Neuronal stem cell (in vitro differentiated cells): ENCODE measurements at regions not wholly inside any gene's neighbourhood (a gene's known extent, or its start where the extent isn't known, plus 50 kb on each side); places are given as distances from the start of the nearest gene placed in this dataset.

ENCODE experiments used
- DNase-seq: peaks from one replicate; pipeline ENCODE4 v3.0.0-alpha.2; 2013; ENCODE audit warnings: low spot score
- H2AFZ ChIP-seq: one replicate; pipeline ENCODE4 v1.6.1; 2013; ENCODE audit warnings: mild to moderate bottlenecking, low read length, inconsistent platforms
- H2AK5ac ChIP-seq: 2 replicates; pipeline ENCODE4 v1.6.1; 2013; ENCODE audit warnings: low read depth, mild to moderate bottlenecking, inconsistent platforms, low read length, moderate library complexity, mixed read lengths
- H2BK120ac ChIP-seq: 2 replicates; pipeline ENCODE4 v1.6.1; 2013; ENCODE audit warnings: low read depth, mild to moderate bottlenecking, inconsistent platforms, low read length, moderate library complexity, mixed read lengths
- H2BK12ac ChIP-seq: one replicate; pipeline ENCODE4 v1.6.1; 2013; ENCODE audit warnings: low read length, inconsistent platforms
- H2BK15ac ChIP-seq: 2 replicates; pipeline ENCODE4 v1.6.1; 2013; ENCODE audit warnings: mild to moderate bottlenecking, low read length, inconsistent platforms, mixed read lengths
- H2BK5ac ChIP-seq: one replicate; pipeline ENCODE4 v1.6.1; 2013; ENCODE audit warnings: inconsistent platforms, mild to moderate bottlenecking, low read length, moderate library complexity
- H3K14ac ChIP-seq: one replicate; pipeline ENCODE4 v1.6.1; 2013; ENCODE audit warnings: low read length, inconsistent platforms
- H3K18ac ChIP-seq: 2 replicates; pipeline ENCODE4 v1.6.1; 2013; ENCODE audit warnings: low read length, inconsistent platforms
- H3K23ac ChIP-seq: 2 replicates; pipeline ENCODE4 v1.6.1; 2013; ENCODE audit warnings: low read depth, mild to moderate bottlenecking, mixed read lengths, low read length, inconsistent platforms; ENCODE audit not compliant: poor library complexity
- H3K27ac ChIP-seq: replicated peaks from 3 replicates; pipeline ENCODE4 v1.5.1; 2013; ENCODE audit warnings: low read length, inconsistent platforms
- H3K27me3 ChIP-seq, 3 experiments: 2 replicates each; pipeline ENCODE4 v1.6.1; 2013; ENCODE audit warnings: low read length in 3 of 3, mild to moderate bottlenecking in 2 of 3, inconsistent platforms in 1 of 3, low read depth in 1 of 3, mixed read lengths in 1 of 3, moderate library complexity in 1 of 3; ENCODE audit not compliant: control insufficient read depth in 3 of 3, insufficient read depth in 3 of 3
- H3K36me3 ChIP-seq, 2 donors: replicated peaks in 1 of 2; 2 replicates each; pipeline ENCODE4 v1.6.1; 2013; ENCODE audit warnings: low read length in 2 of 2; ENCODE audit not compliant: control insufficient read depth in 2 of 2, insufficient read depth in 2 of 2
- H3K4ac ChIP-seq: 2 replicates; pipeline ENCODE4 v1.6.1; 2013; ENCODE audit warnings: inconsistent platforms, mild to moderate bottlenecking, low read length, moderate library complexity
- H3K4me1 ChIP-seq, 2 donors: 1 replicate in 1 of 2; 2 replicates in 1 of 2; pipeline ENCODE4 v1.6.1; 2013; ENCODE audit warnings: low read length in 2 of 2, low read depth in 1 of 2; ENCODE audit not compliant: control insufficient read depth in 2 of 2, insufficient read depth in 1 of 2
- H3K4me2 ChIP-seq: one replicate; pipeline ENCODE4 v1.6.1; 2013; ENCODE audit warnings: mild to moderate bottlenecking, low read length, inconsistent platforms; ENCODE audit not compliant: insufficient read depth, poor library complexity, severe bottlenecking
- H3K4me3 ChIP-seq, 2 donors: 2 replicates each; pipeline ENCODE4 v1.5.1; 2013; ENCODE audit warnings: low read length in 2 of 2, mild to moderate bottlenecking in 2 of 2, inconsistent platforms in 1 of 2, moderate library complexity in 1 of 2
- H3K79me1 ChIP-seq: one replicate; pipeline ENCODE4 v1.6.1; 2013; ENCODE audit warnings: low read depth, mild to moderate bottlenecking, inconsistent platforms, low read length, moderate library complexity
- H3K9ac ChIP-seq: one replicate; pipeline ENCODE4 v1.6.1; 2013; ENCODE audit warnings: mild to moderate bottlenecking, low read depth, low read length, inconsistent platforms; ENCODE audit not compliant: poor library complexity
- H3K9me3 ChIP-seq, 2 donors: replicated peaks in 1 of 2; 2 replicates each; pipeline versions ENCODE3 to v1.6.1; 2013; ENCODE audit warnings: low read length in 2 of 2, mild to moderate bottlenecking in 2 of 2, inconsistent platforms in 1 of 2, low read depth in 1 of 2, mixed read lengths in 1 of 2, moderate library complexity in 1 of 2; ENCODE audit not compliant: control insufficient read depth in 2 of 2, insufficient read depth in 1 of 2
- H4K8ac ChIP-seq: one replicate; pipeline ENCODE4 v1.6.1; 2013; ENCODE audit warnings: low read depth, mild to moderate bottlenecking, inconsistent platforms, low read length, moderate library complexity
- H4K91ac ChIP-seq: one replicate; pipeline ENCODE4 v1.6.1; 2013; ENCODE audit warnings: low read length, low read depth, mild to moderate bottlenecking, inconsistent platforms; ENCODE audit not compliant: poor library complexity
- WGBS, 2 donors: extraction: QIAGEN DNeasy Blood & Tissue Kit; methylation state at CpG; one replicate each; pipeline ENCODE4 v1.1.7; 2013; ENCODE audit warnings: missing lambda C conversion rate in 2 of 2, mixed read lengths in 1 of 2; ENCODE audit not compliant: insufficient read length in 2 of 2, insufficient replicate concordance in 1 of 2; ENCODE audit errors: extremely low coverage in 2 of 2; 5-methylcytosine and 5-hydroxymethylcytosine counted together

GRCh38 chr9:134989206-134990065, 71.7 kb upstream of the FCN1 start:
- Histone ChIP-seq H3K79me1 (no peaks in the 10 kb centered on the region), H3K27ac (no peak overlapping the region), H2BK5ac (no peak overlapping the region), H3K4me1 (no peaks in the 10 kb centered on the region), H2BK120ac (no peak overlapping the region), H2AFZ (no peak overlapping the region), H3K9ac (no peak overlapping the region), H3K23ac (no peak overlapping the region), H2BK12ac (no peak overlapping the region), H3K9me3 (peaks cover 0 to 2% of the 10 kb centered on the region in 2 donors), H3K14ac (no peak overlapping the region), H3K4me3 (no peak overlapping the region), H3K18ac (peak overlapping the region; percentile 19), H2BK15ac (no peak overlapping the region), H3K4ac (no peak overlapping the region), H3K36me3 (no peaks in the 10 kb centered on the region), H2AK5ac (peak overlapping the region; percentile 60), H3K27me3 (no peaks in the 10 kb centered on the region), H3K4me2 (no peak overlapping the region), H4K8ac (no peak overlapping the region), H4K91ac (no peak overlapping the region)
- no peak for DNase-seq
- no CpG with 5 or more reads among the region's 23 CpGs for WGBS, 2 donors

GRCh38 chr9:134991808-134992754, 74.4 kb upstream of the FCN1 start:
- Histone ChIP-seq H3K14ac (no peak overlapping the region), H2BK5ac (no peak overlapping the region), H3K23ac (no peak overlapping the region), H2BK15ac (no peak overlapping the region), H3K27ac (no peak overlapping the region), H4K91ac (no peak overlapping the region), H3K27me3 (no peaks in the 10 kb centered on the region), H2BK12ac (no peak overlapping the region), H2BK120ac (no peak overlapping the region), H3K79me1 (no peaks in the 10 kb centered on the region), H3K4me2 (no peak overlapping the region), H3K18ac (no peak overlapping the region), H3K4me1 (no peaks in the 10 kb centered on the region), H2AFZ (no peak overlapping the region), H3K4me3 (no peak overlapping the region), H3K9ac (no peak overlapping the region), H3K9me3 (no peaks in the 10 kb centered on the region), H3K36me3 (no peaks in the 10 kb centered on the region), H4K8ac (no peak overlapping the region), H2AK5ac (no peak overlapping the region), H3K4ac (no peak overlapping the region)
- no peak for DNase-seq
- no CpG with 5 or more reads among the region's 42 CpGs for WGBS, 2 donors

GRCh38 chr9:134992755-134993124, 75.0 kb upstream of the FCN1 start:
- Histone ChIP-seq H2BK120ac (no peak overlapping the region), H3K14ac (peak overlapping the region; percentile 33), H3K4ac (no peak overlapping the region), H3K9ac (no peak overlapping the region), H2BK12ac (no peak overlapping the region), H4K91ac (no peak overlapping the region), H3K27me3 (no peaks in the 10 kb centered on the region), H2BK5ac (no peak overlapping the region), H2AFZ (no peak overlapping the region), H3K4me1 (no peaks in the 10 kb centered on the region), H3K4me2 (no peak overlapping the region), H3K79me1 (no peaks in the 10 kb centered on the region), H3K4me3 (no peak overlapping the region), H3K36me3 (no peaks in the 10 kb centered on the region), H4K8ac (no peak overlapping the region), H3K27ac (no peak overlapping the region), H2AK5ac (no peak overlapping the region), H3K23ac (no peak overlapping the region), H2BK15ac (no peak overlapping the region), H3K9me3 (no peaks in the 10 kb centered on the region), H3K18ac (no peak overlapping the region)
- DNase-seq, result no peak
- WGBS, 2 donors, result no CpG with 5 or more reads among the region's 22 CpGs

- H3K9me3 ChIP-seq, result peaks cover 0 to 3% of the 10 kb centered on the region in 2 donors
- no peak overlapping the region for H2BK120ac ChIP-seq
- no peak overlapping the region for H3K27ac ChIP-seq
- no peak overlapping the region for H3K23ac ChIP-seq
- no peak overlapping the region for H2BK12ac ChIP-seq
- H3K18ac ChIP-seq, result no peak overlapping the region
- H3K4me2 ChIP-seq, result no peak overlapping the region
- H3K79me1 ChIP-seq, result no peaks in the 10 kb centered on the region
- no peak overlapping the region for H3K4ac ChIP-seq
- WGBS, 2 donors, result no CpG with 5 or more reads among the region's 17 CpGs
- no peak overlapping the region for H4K91ac ChIP-seq
- H3K36me3 ChIP-seq, result no peaks in the 10 kb centered on the region
- no peak overlapping the region for H3K14ac ChIP-seq
- no peak overlapping the region for H4K8ac ChIP-seq
- no peak overlapping the region for H2AK5ac ChIP-seq
- no peak overlapping the region for H3K9ac ChIP-seq
- H2AFZ ChIP-seq, result no peak overlapping the region
- no peaks in the 10 kb centered on the region for H3K27me3 ChIP-seq
- H3K4me3 ChIP-seq, result no peak overlapping the region
- no peaks in the 10 kb centered on the region for H3K4me1 ChIP-seq
- no peak overlapping the region for H2BK15ac ChIP-seq
- DNase-seq, result no peak
- H2BK5ac ChIP-seq, result no peak overlapping the region
Observed at GRCh38 chr9:134993416-134993815, 75.7 kb upstream of the FCN1 start.
